Upper lobe of left lung (tissue), 4 donors: ENCODE measurements at regions not wholly inside any gene's neighbourhood (a gene's known extent, or its start where the extent isn't known, plus 50 kb on each side); places are given as distances from the start of the nearest gene placed in this dataset.

Experiments used
- CTCF ChIP-seq, 6 experiments: fragments of 450-650 bp in 4 of 6; fragments of 200-600 bp in 2 of 6; sonication (generic) in 2 of 6; IDR thresholded peaks; one replicate each; pipeline ENCODE4 v1.5.1; 2016 to 2019; ENCODE audit warnings: antibody characterized with exemption in 6 of 6
- EP300 ChIP-seq, 4 donors: sonication (generic); formaldehyde crosslinking; IDR thresholded peaks; one replicate each; pipeline ENCODE4 v1.5.1; 2017; ENCODE audit warnings: antibody characterized with exemption in 4 of 4, control low read depth in 2 of 4
- POLR2A ChIP-seq, 4 donors: fragments of 450-650 bp; IDR thresholded peaks; one replicate each; pipeline ENCODE4 v1.5.1; 2016 to 2017; ENCODE audit warnings: antibody characterized with exemption in 4 of 4, mild to moderate bottlenecking in 2 of 4

GRCh38 chr2:8365331-8365910 is 316.4 kb upstream of the ID2 start:
- TF ChIP-seq CTCF (IDR thresholded peaks at IDR 0.05) (no peak), EP300 (IDR thresholded peaks at IDR 0.05) (no peak), POLR2A (IDR thresholded peaks at IDR 0.05) (no peak)
